22Rv1 (cell line): ENCODE measurements at regions not wholly inside any gene's neighbourhood (a gene's known extent, or its start where the extent isn't known, plus 50 kb on each side); places are given as distances from the start of the nearest gene placed in this dataset.

Experiments
- CTCF ChIP-seq: fragments of 450-650 bp; IDR thresholded peaks from 2 replicates; pipeline ENCODE4 v1.5.1; 2017; ENCODE audit warnings: mild to moderate bottlenecking
- ZFX ChIP-seq: fragments of 450-650 bp; IDR thresholded peaks from 2 replicates; pipeline ENCODE4 v1.6.1; 2017; ENCODE audit warnings: antibody characterized with exemption, borderline replicate concordance

GRCh38 chr7:37557571-37558209, 109.0 kb upstream of the ELMO1 start:
- TF ChIP-seq CTCF (no peak), ZFX (no peak)
